SK-N-SH (cell line): ENCODE measurements at regions not wholly inside any gene's neighbourhood (a gene's known extent, or its start where the extent isn't known, plus 50 kb on each side); places are given as distances from the start of the nearest gene placed in this dataset.
"Not testable (repeated sequence)": the region's sequence is repeated elsewhere in the genome, so short reads cannot be mapped to it uniquely, and the experiment has no call there.

Experiments
- CTCF ChIA-PET: fragments of 300-600, 350-600 bp; formaldehyde crosslinking; extraction: SDS; loops from one replicate; lab custom pipeline; 2021; lab: Yijun Ruan, JAX
- POLR2A ChIA-PET: fragments of 350-600 bp; sonication (Branson Sonifier 250); formaldehyde crosslinking; extraction: SDS; loops from one replicate; lab custom pipeline; 2020; ENCODE audit warnings: antibody characterized with exemption, inconsistent platforms; lab: Yijun Ruan, JAX
- DNase-seq: peaks from one replicate; pipeline ENCODE4 v3.0.0; 2012
- H2AFZ ChIP-seq: fragments of 200-600 bp; sonication (generic); 2 replicates; pipeline ENCODE4 v1.8.1; 2016; ENCODE audit warnings: antibody characterized with exemption, mild to moderate bottlenecking, low read depth
- H3F3A ChIP-seq: fragments of 200-600 bp; sonication (generic); replicated peaks from 2 replicates; pipeline ENCODE3; 2016; ENCODE audit warnings: antibody characterized with exemption, mild to moderate bottlenecking; ENCODE audit not compliant: insufficient read depth
- H3K27ac ChIP-seq, 2 experiments: fragments of 200-500 bp in 1 of 2; fragments of 200-600 bp in 1 of 2; sonication (Bioruptor generic) in 1 of 2; sonication (generic), shearing (Covaris generic) in 1 of 2; 2 replicates each; pipeline versions ENCODE4 v1.5.1 to v1.6.1; 2014 to 2016; ENCODE audit warnings: low read depth in 2 of 2, inconsistent platforms in 1 of 2, low read length in 1 of 2, mild to moderate bottlenecking in 1 of 2, mixed read lengths in 1 of 2
- H3K27me3 ChIP-seq: fragments of 200-600 bp; sonication (generic), shearing (Covaris generic); 2 replicates; pipeline ENCODE4 v1.6.1; 2016; ENCODE audit warnings: mixed run types; ENCODE audit not compliant: insufficient read depth
- H3K36me3 ChIP-seq, 2 experiments: fragments of 200-500 bp in 1 of 2; fragments of 200-600 bp in 1 of 2; sonication (Bioruptor generic) in 1 of 2; sonication (generic) in 1 of 2; replicated peaks in 1 of 2; 2 replicates each; pipeline versions ENCODE3 to v1.5.1; 2014 to 2016; ENCODE audit warnings: low read length in 1 of 2, mild to moderate bottlenecking in 1 of 2; ENCODE audit not compliant: insufficient read depth in 2 of 2, control insufficient read depth in 1 of 2
- H3K4me1 ChIP-seq, 2 experiments: fragments of 200-500 bp in 1 of 2; fragments of 200-600 bp in 1 of 2; sonication (Bioruptor generic) in 1 of 2; sonication (generic), shearing (Covaris generic) in 1 of 2; 2 replicates each; pipeline versions ENCODE4 v1.5.1 to v1.6.1; 2014 to 2016; ENCODE audit warnings: low read depth in 1 of 2, low read length in 1 of 2, mixed run types in 1 of 2; ENCODE audit not compliant: insufficient read depth in 2 of 2, control insufficient read depth in 1 of 2
- H3K4me2 ChIP-seq: fragments of 200-600 bp; sonication (generic), shearing (Covaris generic); 2 replicates; pipeline ENCODE4 v1.6.1; 2017; ENCODE audit warnings: mixed run types
- H3K4me3 ChIP-seq, 2 experiments: fragments of 200-500 bp in 1 of 2; fragments of 200-600 bp in 1 of 2; sonication (Bioruptor generic) in 1 of 2; sonication (generic), shearing (Covaris generic) in 1 of 2; 2 replicates each; pipeline versions ENCODE4 v1.5.1 to v1.8.1; 2014 to 2016; ENCODE audit warnings: low read depth in 2 of 2, inconsistent platforms in 1 of 2, low read length in 1 of 2, mild to moderate bottlenecking in 1 of 2, mixed read lengths in 1 of 2, moderate library complexity in 1 of 2
- H3K79me2 ChIP-seq: fragments of 200-600 bp; sonication (generic); 2 replicates; pipeline ENCODE4 v1.8.1; 2017; ENCODE audit warnings: mild to moderate bottlenecking; ENCODE audit not compliant: insufficient read depth
- H3K9ac ChIP-seq: fragments of 200-600 bp; sonication (generic); 2 replicates; pipeline ENCODE4 v1.6.1; 2017; ENCODE audit warnings: mixed run types
- H3K9me2 ChIP-seq: fragments of 200-600 bp; sonication (generic); 2 replicates; pipeline ENCODE4 v1.6.1; 2017; ENCODE audit warnings: mixed run types
- H3K9me3 ChIP-seq: fragments of 200-600 bp; sonication (generic); 2 replicates; pipeline ENCODE4 v1.6.1; 2017; ENCODE audit warnings: mixed run types, mild to moderate bottlenecking, moderate library complexity
- H4K20me1 ChIP-seq: fragments of 200-600 bp; sonication (generic); 2 replicates; pipeline ENCODE4 v1.6.1; 2017; ENCODE audit warnings: mild to moderate bottlenecking, mixed run types; ENCODE audit not compliant: insufficient read depth
- EZH2phosphoT487 ChIP-seq: fragments of 200-600 bp; sonication (generic); IDR thresholded peaks from 2 replicates; pipeline ENCODE4 v1.6.1; 2017; ENCODE audit warnings: low read depth, mixed run types, mild to moderate bottlenecking, antibody characterized with exemption, moderate library complexity, borderline replicate concordance
- FOXM1 ChIP-seq: IDR thresholded peaks from 2 replicates; pipeline ENCODE4 v1.4.0; 2012; ENCODE audit warnings: low read depth, mild to moderate bottlenecking
- GATA2 ChIP-seq: sonication (generic); formaldehyde crosslinking; IDR thresholded peaks from 2 replicates; pipeline ENCODE4 v1.5.0; 2020; ENCODE audit warnings: mild to moderate bottlenecking, missing genetic modification reagents
- JUND ChIP-seq: IDR thresholded peaks from 2 replicates; pipeline ENCODE4 v1.4.0; 2012
- MEF2A ChIP-seq: IDR thresholded peaks from 2 replicates; pipeline ENCODE4 v1.4.0; 2012; ENCODE audit warnings: low read depth, borderline replicate concordance
- NRF1 ChIP-seq: IDR thresholded peaks from 2 replicates; pipeline ENCODE4 v1.6.1; 2012; ENCODE audit warnings: low read depth, mild to moderate bottlenecking, low read length
- PBX3 ChIP-seq: IDR thresholded peaks from 2 replicates; pipeline ENCODE4; 2012
- RAD21 ChIP-seq: IDR thresholded peaks from 2 replicates; pipeline ENCODE4 v1.6.1; 2012; ENCODE audit warnings: mild to moderate bottlenecking, low read length
- RCOR1 ChIP-seq: fragments of 150-350 bp; IDR thresholded peaks from 2 replicates; pipeline ENCODE4 v1.6.1; 2017; ENCODE audit warnings: antibody characterized with exemption, low read length
- REST ChIP-seq: IDR thresholded peaks from 2 replicates; pipeline ENCODE4 v1.6.1; 2012; ENCODE audit warnings: mild to moderate bottlenecking, low read depth, low read length, moderate library complexity
- RFX5 ChIP-seq: IDR thresholded peaks from 2 replicates; pipeline ENCODE4 v1.6.1; 2012; ENCODE audit warnings: mild to moderate bottlenecking, improper control_type of control experiment, low read length
- SMC3 ChIP-seq: IDR thresholded peaks from 2 replicates; pipeline ENCODE4 v1.6.1; 2012; ENCODE audit warnings: low read depth, low read length, improper control_type of control experiment
- USF1 ChIP-seq: IDR thresholded peaks from 2 replicates; pipeline ENCODE4 v1.4.0; 2012; ENCODE audit warnings: low read depth, borderline replicate concordance
- ZBTB33 ChIP-seq: IDR thresholded peaks from 2 replicates; pipeline ENCODE4 v1.4.0; 2012; ENCODE audit warnings: low read depth, borderline replicate concordance
- WGBS: methylation state at CpG from one replicate; pipeline ENCODE4 v1.1.6; 2017; ENCODE audit warnings: low lambda C conversion rate; 5-methylcytosine and 5-hydroxymethylcytosine counted together

- no peak overlapping the region for H3K4me3 ChIP-seq
- no peak overlapping the region for H3K9ac ChIP-seq
- H3K4me1 ChIP-seq, result no peaks in the 10 kb centered on the region
- TF ChIP-seq PBX3 (no peak), EZH2phosphoT487 (no peak), JUND (no peak), FOXM1 (no peak), NRF1 (no peak)
- no peaks in the 10 kb centered on the region for H3K36me3 ChIP-seq
- no peak overlapping the region for H2AFZ ChIP-seq
- no peak overlapping the region for H3K4me2 ChIP-seq
- CTCF ChIA-PET, result no interaction called here
- H3K9me2 ChIP-seq, result no peaks in the 10 kb centered on the region; the same call in 1 of the 2 replicates
- H3K27me3 ChIP-seq, result no peaks in the 10 kb centered on the region
- 70% methylated on average over 11 of the region's 11 CpGs for WGBS
- no peaks in the 10 kb centered on the region for H3F3A ChIP-seq
- POLR2A ChIA-PET, result no interaction called here
- DNase-seq, result no peak
- H4K20me1 ChIP-seq, result no peaks in the 10 kb centered on the region
- H3K79me2 ChIP-seq, result no peaks in the 10 kb centered on the region
- no peak overlapping the region for H3K27ac ChIP-seq
- no peaks in the 10 kb centered on the region for H3K9me3 ChIP-seq
These were observed 89.2 kb upstream of the CALCR start for GRCh38 chr7:93663561-93664299.

GRCh38 chr7:93658163-93658562 lies 83.6 kb upstream of the CALCR start:
- H3K27ac ChIP-seq, H3K36me3 ChIP-seq, H3K9me3 ChIP-seq, POLR2A ChIA-PET, H2AFZ ChIP-seq, H3K9ac ChIP-seq, H3K9me2 ChIP-seq, H3F3A ChIP-seq, H3K4me3 ChIP-seq, H3K27me3 ChIP-seq, DNase-seq, H4K20me1 ChIP-seq, H3K79me2 ChIP-seq, H3K4me2 ChIP-seq, H3K4me1 ChIP-seq: not testable (repeated sequence)
- CTCF ChIA-PET, result interaction anchor here (0.7 kb wide), 1 partner anchor 78 kb away, joined by 3 read pairs; no protein-coding TSS in a partner anchor
- WGBS, result 53% methylated on average over 3 of the region's 3 CpGs

GRCh38 chr7:93651603-93652159 lies 77.2 kb upstream of the CALCR start:
- ChIA-PET CTCF (interaction anchor here (0.7 to 1.7 kb wide), 4 partner anchors 30 to 280 kb away, joined by 3 to 5 read pairs (median 3); no protein-coding TSS in a partner anchor), POLR2A (no interaction called here)
- TF ChIP-seq RCOR1 (no peak), SMC3 (no peak), RAD21 (no peak), ZBTB33 (no peak), RFX5 (no peak), USF1 (no peak), GATA2 (CRISPR knock-in tag) (no peak), REST (no peak), MEF2A (no peak)
- H3K4me3 ChIP-seq, result no peak overlapping the region
- H3K9ac ChIP-seq, result no peak overlapping the region
- H3K4me1 ChIP-seq, result no peaks in the 10 kb centered on the region; a peak in 1 of 4 replicates
- no peak overlapping the region for H2AFZ ChIP-seq
- H3K9me2 ChIP-seq, result no peaks in the 10 kb centered on the region
- no peaks in the 10 kb centered on the region for H3K9me3 ChIP-seq
- H3K4me2 ChIP-seq, result no peak overlapping the region
- no peaks in the 10 kb centered on the region for H4K20me1 ChIP-seq
- no peaks in the 10 kb centered on the region for H3K36me3 ChIP-seq
- 42% methylated on average over 1 of the region's 1 CpG for WGBS
- no peaks in the 10 kb centered on the region for H3K79me2 ChIP-seq
- no peaks in the 10 kb centered on the region for H3F3A ChIP-seq
- no peaks in the 10 kb centered on the region for H3K27me3 ChIP-seq
- no peak for DNase-seq
- H3K27ac ChIP-seq, result no peak overlapping the region
